ENCODE measurements at regions not wholly inside any gene's neighbourhood (a gene's known extent, or its start where the extent isn't known, plus 50 kb on each side); places are given as distances from the start of the nearest gene placed in this dataset.

GRCh38 chr10:78435484-78436221, 402.0 kb downstream of the RPS24 start:
- BruUV-seq (replicated peaks) = no TSS peak
- Histone ChIP-seq H3K4me3 (ENCODE audit: low read depth, low read length, poor library complexity, severe bottlenecking) (no peak overlapping the region), H3K9me3 (ENCODE audit: low read depth, low read length, poor library complexity, severe bottlenecking) (no peaks in the 10 kb centered on the region), H3K27ac (ENCODE audit: low read depth, low read length, poor library complexity, severe bottlenecking) (no peak overlapping the region), H3K27me3 (replicated peaks; ENCODE audit: insufficient read depth, low read depth, low read length, poor library complexity) (no peaks in the 10 kb centered on the region), H3K36me3 (ENCODE audit: insufficient read depth, low read length, poor library complexity, severe bottlenecking) (no peaks in the 10 kb centered on the region), H3K4me1 (ENCODE audit: insufficient read depth, low read length, poor library complexity, severe bottlenecking) (peaks cover 6% of the 10 kb centered on the region)
- intact Hi-C loops (cut with micrococcal nuclease; ENCODE audit: unreplicated experiment) = no loop called here
- CTCF ChIA-PET = no interaction called here
- no peak for TF ChIP-seq CTCF (conservative IDR thresholded peaks at IDR 0.05; ENCODE audit: low read depth, low read length)
- TF ChIP-seq EZH2 (IDR thresholded peaks at IDR 0.05; ENCODE audit: borderline replicate concordance, low read depth, low read length, poor library complexity, severe bottlenecking) = no peak
- POLR2A ChIA-PET (ENCODE audit: low non-redundant PET) = no interaction called here
- DNase-seq (ENCODE audit: low spot score) = no peak

- POLR2A ChIA-PET (ENCODE audit: low non-redundant PET) = no interaction called here
- no peak for DNase-seq (ENCODE audit: low spot score)
- Histone ChIP-seq H3K4me3 (ENCODE audit: low read depth, low read length, poor library complexity, severe bottlenecking) (no peak overlapping the region), H3K27me3 (replicated peaks; ENCODE audit: insufficient read depth, low read depth, low read length, poor library complexity) (no peaks in the 10 kb centered on the region), H3K9me3 (ENCODE audit: low read depth, low read length, poor library complexity, severe bottlenecking) (no peaks in the 10 kb centered on the region), H3K27ac (ENCODE audit: low read depth, low read length, poor library complexity, severe bottlenecking) (no peak overlapping the region), H3K4me1 (ENCODE audit: insufficient read depth, low read length, poor library complexity, severe bottlenecking) (peaks cover 6% of the 10 kb centered on the region), H3K36me3 (ENCODE audit: insufficient read depth, low read length, poor library complexity, severe bottlenecking) (no peaks in the 10 kb centered on the region)
- BruUV-seq (replicated peaks) = no TSS peak
- CTCF ChIA-PET = no interaction called here
- intact Hi-C loops (cut with micrococcal nuclease; ENCODE audit: unreplicated experiment) = no loop called here
- no peak for TF ChIP-seq EZH2 (IDR thresholded peaks at IDR 0.05; ENCODE audit: borderline replicate concordance, low read depth, low read length, poor library complexity, severe bottlenecking)
Observed at GRCh38 chr10:78436222-78436573, 402.5 kb downstream of the RPS24 start.

- H3K9me3 ChIP-seq (ENCODE audit: low read depth, low read length, poor library complexity, severe bottlenecking) = no peaks in the 10 kb centered on the region
- H3K27ac ChIP-seq (ENCODE audit: low read depth, low read length, poor library complexity, severe bottlenecking) = no peak overlapping the region
- intact Hi-C loops (cut with micrococcal nuclease; ENCODE audit: unreplicated experiment) = no loop called here
- no peak for TF ChIP-seq EZH2 (IDR thresholded peaks at IDR 0.05; ENCODE audit: borderline replicate concordance, low read depth, low read length, poor library complexity, severe bottlenecking)
- no peak for TF ChIP-seq CTCF (conservative IDR thresholded peaks at IDR 0.05; ENCODE audit: low read depth, low read length)
- ChIA-PET CTCF (no interaction called here), POLR2A (ENCODE audit: low non-redundant PET) (no interaction called here)
- DNase-seq (ENCODE audit: low spot score) = no peak
- H3K27me3 ChIP-seq (replicated peaks; ENCODE audit: insufficient read depth, low read depth, low read length, poor library complexity) = no peaks in the 10 kb centered on the region
- peaks cover 8% of the 10 kb centered on the region for H3K4me1 ChIP-seq (ENCODE audit: insufficient read depth, low read length, poor library complexity, severe bottlenecking)
- BruUV-seq (replicated peaks) = no TSS peak
- no peaks in the 10 kb centered on the region for H3K36me3 ChIP-seq (ENCODE audit: insufficient read depth, low read length, poor library complexity, severe bottlenecking)
- no peak overlapping the region for H3K4me3 ChIP-seq (ENCODE audit: low read depth, low read length, poor library complexity, severe bottlenecking)
Observed at GRCh38 chr10:78436706-78437406, 403.2 kb downstream of the RPS24 start.
